Upper lobe of right lung (tissue), 1 donor: ENCODE measurements at regions not wholly inside any gene's neighbourhood (a gene's known extent, or its start where the extent isn't known, plus 50 kb on each side); places are given as distances from the start of the nearest gene placed in this dataset.

ENCODE experiments used
- ATAC-seq: fragments of 200-7000 bp; cut with Tn5 transposase; one replicate; pipeline ENCODE4 v1.9.1; 2020; ENCODE audit warnings: mild to moderate bottlenecking, moderate library complexity
- DNase-seq: peaks from one replicate; pipeline ENCODE4 v3.0.0-alpha.2; 2020
- H3K27ac ChIP-seq: fragments of 200-600 bp; one replicate; pipeline ENCODE4 v1.8.0; 2022
- H3K27me3 ChIP-seq: fragments of 200-600 bp; one replicate; pipeline ENCODE4 v1.8.0; 2022; ENCODE audit warnings: mild to moderate bottlenecking
- H3K36me3 ChIP-seq: fragments of 200-600 bp; one replicate; pipeline ENCODE4 v1.8.0; 2022
- H3K4me1 ChIP-seq: fragments of 200-600 bp; one replicate; pipeline ENCODE4 v1.8.0; 2022
- H3K4me3 ChIP-seq: fragments of 200-600 bp; one replicate; pipeline ENCODE4 v1.8.0; 2022; ENCODE audit warnings: mild to moderate bottlenecking
- H3K9me3 ChIP-seq: fragments of 200-600 bp; one replicate; pipeline ENCODE4 v1.8.0; 2022
- CTCF ChIP-seq: fragments of 200-600 bp; IDR thresholded peaks from one replicate; pipeline ENCODE4 v1.8.0; 2022; ENCODE audit warnings: antibody characterized with exemption
- intact Hi-C: fragments of 100-400 bp; cut with DNase I; formaldehyde crosslinking; loops from one replicate; pipeline ENCODE4 v1.11.0; 2022
- donor health status: DM: no; HTN: yes; CAD: no; lungs with severe emphysema.

GRCh38 chr1:82401116-82401515 is 600.4 kb downstream of the ADGRL2 start:
- intact Hi-C loops: no loop called here
- ATAC-seq: no peak
- H3K4me3 ChIP-seq: no peak overlapping the region

GRCh38 chr1:82400521-82400920 is 599.8 kb downstream of the ADGRL2 start:
- ATAC-seq: no peak
- Histone ChIP-seq H3K36me3 (no peaks in the 10 kb centered on the region), H3K27ac (no peak overlapping the region), H3K27me3 (no peaks in the 10 kb centered on the region), H3K9me3 (no peaks in the 10 kb centered on the region), H3K4me3 (no peak overlapping the region), H3K4me1 (no peaks in the 10 kb centered on the region)
- intact Hi-C loops: no loop called here
- TF ChIP-seq CTCF: no peak
- DNase-seq: no peak

More at GRCh38 chr1:82401116-82401515, 600.4 kb downstream of the ADGRL2 start:
- H3K36me3 ChIP-seq: no peaks in the 10 kb centered on the region
- no peaks in the 10 kb centered on the region for H3K4me1 ChIP-seq
- no peaks in the 10 kb centered on the region for H3K27me3 ChIP-seq
- TF ChIP-seq CTCF: no peak
- no peak overlapping the region for H3K27ac ChIP-seq
- no peak for DNase-seq
- no peaks in the 10 kb centered on the region for H3K9me3 ChIP-seq

GRCh38 chr1:82399093-82399492 is 598.4 kb downstream of the ADGRL2 start:
- ATAC-seq (no peak), DNase-seq (no peak)
- no peaks in the 10 kb centered on the region for H3K27me3 ChIP-seq
- no peak for TF ChIP-seq CTCF
- H3K27ac ChIP-seq: no peak overlapping the region
- intact Hi-C loops: no loop called here
- no peaks in the 10 kb centered on the region for H3K4me1 ChIP-seq
- H3K9me3 ChIP-seq: no peaks in the 10 kb centered on the region
- no peak overlapping the region for H3K4me3 ChIP-seq
- no peaks in the 10 kb centered on the region for H3K36me3 ChIP-seq

GRCh38 chr1:82398357-82398756 is 597.6 kb downstream of the ADGRL2 start:
- intact Hi-C loops: no loop called here
- TF ChIP-seq CTCF: no peak
- no peak for DNase-seq
- Histone ChIP-seq H3K27ac (no peak overlapping the region), H3K27me3 (no peaks in the 10 kb centered on the region), H3K9me3 (no peaks in the 10 kb centered on the region), H3K4me1 (no peaks in the 10 kb centered on the region), H3K36me3 (no peaks in the 10 kb centered on the region), H3K4me3 (no peak overlapping the region)
- no peak for ATAC-seq

- Histone ChIP-seq H3K4me1 (no peaks in the 10 kb centered on the region), H3K9me3 (no peaks in the 10 kb centered on the region), H3K4me3 (no peak overlapping the region), H3K36me3 (no peaks in the 10 kb centered on the region), H3K27ac (no peak overlapping the region), H3K27me3 (no peaks in the 10 kb centered on the region)
- ATAC-seq (no peak), DNase-seq (no peak)
- TF ChIP-seq CTCF: no peak
- intact Hi-C loops: no loop called here
These were observed 594.7 kb downstream of the ADGRL2 start for GRCh38 chr1:82395440-82395839.

GRCh38 chr1:82392946-82393345 is 592.2 kb downstream of the ADGRL2 start:
- Histone ChIP-seq H3K4me1 (no peaks in the 10 kb centered on the region), H3K27me3 (no peaks in the 10 kb centered on the region), H3K9me3 (no peaks in the 10 kb centered on the region), H3K36me3 (no peaks in the 10 kb centered on the region), H3K27ac (no peak overlapping the region), H3K4me3 (no peak overlapping the region)
- no peak for ATAC-seq
- intact Hi-C loops: no loop called here
- DNase-seq: no peak
- TF ChIP-seq CTCF: no peak
